Glomerular endothelial cell (primary cell): ENCODE measurements at regions not wholly inside any gene's neighbourhood (a gene's known extent, or its start where the extent isn't known, plus 50 kb on each side); places are given as distances from the start of the nearest gene placed in this dataset.

ENCODE experiments used
- DNase-seq: peaks from one replicate; pipeline ENCODE4 v3.0.0-alpha.2; 2011; ENCODE audit warnings: low read depth, low spot score; ENCODE audit errors: extremely low read depth

- DNase-seq, result no peak
Measured at GRCh38 chr15:31953478-31953877, 76.8 kb upstream of the CHRNA7 start.

GRCh38 chr15:31954374-31955172, 75.7 kb upstream of the CHRNA7 start:
- DNase-seq, result no peak

DNA sequence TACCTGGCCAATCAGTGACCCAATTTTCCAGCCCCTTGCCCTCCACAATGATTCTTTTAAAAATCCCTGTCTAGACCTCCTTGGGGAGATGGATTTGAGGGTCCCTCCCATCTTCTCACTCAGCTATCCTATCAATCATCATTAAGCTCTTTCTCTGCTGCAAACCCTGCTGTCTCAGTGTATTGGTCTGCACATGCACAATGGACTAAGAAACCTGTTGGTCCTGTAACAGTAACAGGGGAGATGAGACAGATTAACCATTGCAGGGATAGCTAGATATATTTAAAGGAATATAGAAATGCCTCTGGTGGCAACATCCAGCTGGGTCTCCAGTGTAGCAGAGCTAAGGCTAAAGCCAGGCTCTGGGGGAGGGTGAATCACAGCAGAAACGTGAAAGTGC, 74.6 kb upstream of the CHRNA7 start:
- DNase-seq, result no peak

DNA sequence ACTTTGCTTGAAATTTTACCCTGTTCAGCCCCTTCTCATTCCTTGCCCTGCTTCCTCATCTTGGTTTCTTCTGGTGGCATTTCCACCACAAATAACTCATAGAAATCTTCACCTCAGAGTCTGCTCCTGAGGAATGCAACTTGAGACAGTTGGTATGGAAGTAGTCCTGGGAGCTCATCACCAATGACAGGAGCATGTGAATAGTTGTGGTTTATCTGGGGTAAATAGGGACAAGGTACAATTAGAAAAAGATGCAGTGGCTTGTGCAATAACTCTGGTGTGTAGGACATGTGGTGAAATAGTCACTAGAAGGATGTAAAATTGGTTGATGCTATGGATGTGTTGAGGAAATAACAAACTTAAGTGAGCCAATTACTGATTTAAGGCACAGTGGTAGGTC, 72.7 kb upstream of the CHRNA7 start:
- DNase-seq, result no peak

GRCh38 chr15:31964586-31965307, 65.6 kb upstream of the CHRNA7 start:
- DNase-seq, result no peak

- DNase-seq, result no peak
Measured at GRCh38 chr15:31970007-31970406, 60.3 kb upstream of the CHRNA7 start.

DNA sequence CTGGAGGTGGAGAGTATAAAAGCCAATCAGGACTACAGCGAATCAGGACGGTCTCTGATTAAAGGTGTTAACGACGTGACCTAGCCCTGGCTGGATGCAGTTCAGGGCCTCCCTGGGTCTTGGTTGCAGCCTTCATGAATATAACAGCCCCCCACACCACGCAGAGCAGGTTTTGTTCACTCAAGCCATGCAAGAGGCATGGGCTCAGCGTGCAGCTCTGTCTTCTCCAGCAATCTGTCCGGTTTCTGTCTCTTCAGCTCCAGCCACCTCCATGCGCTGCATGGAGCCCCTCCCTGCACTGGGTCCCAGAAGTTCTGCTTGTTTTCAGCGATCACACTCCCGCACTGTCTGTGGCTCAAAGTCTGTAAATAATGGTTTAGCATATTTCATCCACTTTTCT, 57.1 kb upstream of the CHRNA7 start:
- no peak for DNase-seq

GRCh38 chr15:31974154-31974794, 56.0 kb upstream of the CHRNA7 start:
- no peak for DNase-seq

- DNase-seq, result no peak
Measured at GRCh38 chr15:31974855-31975829, 55.2 kb upstream of the CHRNA7 start.

- no peak for DNase-seq
Measured at GRCh38 chr15:31975830-31976229, 54.5 kb upstream of the CHRNA7 start.

DNA sequence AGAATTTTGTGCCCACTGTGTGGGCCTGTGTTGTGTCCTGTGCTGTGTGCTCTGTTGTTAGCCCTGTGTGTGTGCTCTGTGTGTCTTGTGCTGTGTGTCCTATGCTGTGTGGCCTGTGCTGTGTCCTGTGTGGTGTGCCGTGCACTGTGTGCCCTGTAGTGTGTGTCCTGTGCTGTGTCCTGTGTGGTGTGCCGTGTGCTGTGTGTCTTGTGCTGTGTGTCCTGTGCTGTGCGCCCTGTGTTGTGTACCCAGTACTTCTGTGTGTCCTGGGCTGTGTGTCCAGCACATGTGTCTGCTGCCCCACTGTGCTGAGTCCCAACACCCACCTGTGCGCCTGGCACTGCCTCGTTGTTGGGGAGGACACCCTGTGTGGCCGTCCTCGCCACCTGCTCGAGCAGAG, 53.2 kb upstream of the CHRNA7 start:
- DNase-seq, result no peak

- no peak for DNase-seq
Measured at GRCh38 chr15:31977812-31978661, 52.3 kb upstream of the CHRNA7 start.
